ENCODE measurements at regions not wholly inside any gene's neighbourhood (a gene's known extent, or its start where the extent isn't known, plus 50 kb on each side); places are given as distances from the start of the nearest gene placed in this dataset.

GRCh38 chr12:92418381-92418780 is 272.7 kb upstream of the BTG1 start (continued):
- TF ChIP-seq USF1 (IDR thresholded peaks at IDR 0.05; ENCODE audit: borderline replicate concordance, low read depth) (no peak), MAX (IDR thresholded peaks at IDR 0.05; ENCODE audit: low read depth) (no peak), RFX5 (IDR thresholded peaks at IDR 0.05; ENCODE audit: low read length) (no peak), FOSL2 (IDR thresholded peaks at IDR 0.05; ENCODE audit: borderline replicate concordance, low read depth) (no peak)

GRCh38 chr12:92417373-92417772 is 271.7 kb upstream of the BTG1 start:
- WGBS (ENCODE audit: low lambda C conversion rate), result 51% methylated on average over 2 of the region's 2 CpGs

More at GRCh38 chr12:92417373-92417772, 271.7 kb upstream of the BTG1 start:
- no peak overlapping the region for H3K4me3 ChIP-seq (ENCODE audit: low read depth in 2 of 2, low read length in 1 of 2)
- ChIA-PET CTCF (no interaction called here), POLR2A (no interaction called here)
- no peak for TF ChIP-seq RXRA (IDR thresholded peaks at IDR 0.05; ENCODE audit: borderline replicate concordance, low read depth)
- no peak for TF ChIP-seq CTCF (IDR thresholded peaks at IDR 0.05)
- no peak for TF ChIP-seq RFX5 (IDR thresholded peaks at IDR 0.05; ENCODE audit: low read length)
- TF ChIP-seq MEF2A (IDR thresholded peaks at IDR 0.05; ENCODE audit: borderline replicate concordance, low read depth), result no peak
- TF ChIP-seq USF2 (IDR thresholded peaks at IDR 0.05; ENCODE audit: borderline replicate concordance, low read depth, low read length), result no peak
- TF ChIP-seq SMC3 (IDR thresholded peaks at IDR 0.05; ENCODE audit: low read depth, low read length), result no peak
- no peak for TF ChIP-seq POLR2AphosphoS5 (IDR thresholded peaks at IDR 0.05; ENCODE audit: low read depth, low read length)
- TF ChIP-seq RAD21 (IDR thresholded peaks at IDR 0.05; ENCODE audit: low read length), result no peak
- H3K27ac ChIP-seq (ENCODE audit: low read depth in 2 of 2, low read length in 1 of 2), result no peak overlapping the region
- no peak for DNase-seq
- no peaks in the 10 kb centered on the region for H3K36me3 ChIP-seq (replicated peaks in 1 of 2; ENCODE audit: control insufficient read depth in 1 of 2, insufficient read depth in 2 of 2, low read length in 1 of 2)
- H3K9me2 ChIP-seq, result no peaks in the 10 kb centered on the region
- H3K9me3 ChIP-seq, result no peaks in the 10 kb centered on the region
- no peaks in the 10 kb centered on the region for H3F3A ChIP-seq (replicated peaks; ENCODE audit: insufficient read depth)
- no peak overlapping the region for H2AFZ ChIP-seq (ENCODE audit: low read depth)
- H3K27me3 ChIP-seq (ENCODE audit: insufficient read depth), result no peaks in the 10 kb centered on the region
- no peaks in the 10 kb centered on the region for H4K20me1 ChIP-seq (ENCODE audit: insufficient read depth)
- no peaks in the 10 kb centered on the region for H3K79me2 ChIP-seq (ENCODE audit: insufficient read depth)
- peaks cover 0 to 1% of the 10 kb centered on the region in 2 experiments; a peak in 1 of 4 replicates for H3K4me1 ChIP-seq (ENCODE audit: control insufficient read depth in 1 of 2, insufficient read depth in 2 of 2, low read depth in 1 of 2, low read length in 1 of 2)
- no peak overlapping the region for H3K4me2 ChIP-seq
- no peak overlapping the region for H3K9ac ChIP-seq
